Mesenchymal stem cell (in vitro differentiated cells and primary cell): ENCODE measurements at regions not wholly inside any gene's neighbourhood (a gene's known extent, or its start where the extent isn't known, plus 50 kb on each side); places are given as distances from the start of the nearest gene placed in this dataset.
A peak's percentile ranks its signal among the peaks of the same experiment; 100 is the strongest.

Experiments used
- DNase-seq: peaks from one replicate; pipeline ENCODE4 v3.0.0-alpha.2; 2013
- H2AFZ ChIP-seq: one replicate; pipeline ENCODE4 v1.6.1; 2013; ENCODE audit warnings: low read depth, mild to moderate bottlenecking, control low read depth, inconsistent platforms, low read length, moderate library complexity
- H2AK5ac ChIP-seq: 2 replicates; pipeline ENCODE4 v1.6.1; 2013; ENCODE audit warnings: low read length, moderate library complexity, mild to moderate bottlenecking, inconsistent platforms; ENCODE audit not compliant: severe bottlenecking
- H2BK120ac ChIP-seq: one replicate; pipeline ENCODE4 v1.6.1; 2013; ENCODE audit warnings: low read depth, mild to moderate bottlenecking, inconsistent platforms, low read length, moderate library complexity
- H2BK12ac ChIP-seq, 2 experiments: one replicate each; pipeline ENCODE4 v1.6.1; 2013; ENCODE audit warnings: inconsistent platforms in 2 of 2, low read length in 2 of 2, mild to moderate bottlenecking in 2 of 2, moderate library complexity in 2 of 2, control low read depth in 1 of 2
- H2BK15ac ChIP-seq: one replicate; pipeline ENCODE4 v1.6.1; 2013; ENCODE audit warnings: mild to moderate bottlenecking, low read depth, inconsistent platforms; ENCODE audit not compliant: poor library complexity, severe bottlenecking
- H2BK5ac ChIP-seq: 2 replicates; pipeline ENCODE4 v1.6.1; 2013; ENCODE audit warnings: low read depth, mild to moderate bottlenecking, low read length, control low read depth, inconsistent platforms; ENCODE audit not compliant: poor library complexity, severe bottlenecking
- H3K14ac ChIP-seq, 2 experiments: one replicate each; pipeline ENCODE4 v1.6.1; 2013; ENCODE audit warnings: inconsistent platforms in 2 of 2, low read length in 2 of 2, control low read depth in 1 of 2, mild to moderate bottlenecking in 1 of 2, moderate library complexity in 1 of 2
- H3K18ac ChIP-seq, 2 experiments: one replicate each; pipeline ENCODE4 v1.6.1; 2013; ENCODE audit warnings: inconsistent platforms in 2 of 2, low read length in 2 of 2, control low read depth in 1 of 2, low read depth in 1 of 2, mild to moderate bottlenecking in 1 of 2
- H3K23ac ChIP-seq, 2 experiments: one replicate each; pipeline ENCODE4 v1.6.1; 2013; ENCODE audit warnings: inconsistent platforms in 2 of 2, low read length in 2 of 2, mild to moderate bottlenecking in 2 of 2, moderate library complexity in 2 of 2, control low read depth in 1 of 2
- H3K27ac ChIP-seq: 2 replicates; pipeline ENCODE4 v1.5.1; 2013; ENCODE audit warnings: mild to moderate bottlenecking, moderate library complexity, low read length, control low read depth, inconsistent platforms; ENCODE audit not compliant: poor library complexity, severe bottlenecking
- H3K27me3 ChIP-seq, 2 experiments: 2 replicates each; pipeline versions ENCODE4 v1.6.1 to v1.7.0; 2013; ENCODE audit warnings: low read length in 2 of 2, mild to moderate bottlenecking in 2 of 2, moderate library complexity in 2 of 2, control low read depth in 1 of 2, inconsistent platforms in 1 of 2; ENCODE audit not compliant: control insufficient read depth in 1 of 2, insufficient read depth in 1 of 2
- H3K36me3 ChIP-seq, 2 experiments: 2 replicates each; pipeline versions ENCODE4 v1.6.1 to v1.7.0; 2013; ENCODE audit warnings: low read length in 2 of 2, control low read depth in 1 of 2, inconsistent platforms in 1 of 2, low read depth in 1 of 2, mild to moderate bottlenecking in 1 of 2; ENCODE audit not compliant: insufficient read depth in 2 of 2, control insufficient read depth in 1 of 2
- H3K4ac ChIP-seq, 2 experiments: one replicate each; pipeline ENCODE4 v1.6.1; 2013; ENCODE audit warnings: inconsistent platforms in 2 of 2, low read length in 2 of 2, mild to moderate bottlenecking in 2 of 2, moderate library complexity in 2 of 2, control low read depth in 1 of 2, low read depth in 1 of 2
- H3K4me1 ChIP-seq: 2 replicates; pipeline ENCODE4 v1.6.1; 2013; ENCODE audit warnings: low read depth, low read length, control low read depth; ENCODE audit not compliant: control insufficient read depth, insufficient read depth
- H3K4me2 ChIP-seq: 2 replicates; pipeline ENCODE4 v1.6.1; 2013; ENCODE audit warnings: low read length, mild to moderate bottlenecking, inconsistent platforms; ENCODE audit not compliant: poor library complexity, severe bottlenecking
- H3K4me3 ChIP-seq, 2 experiments: 2 replicates each; pipeline versions ENCODE4 v1.5.1 to v1.7.0; 2013; ENCODE audit warnings: low read length in 2 of 2, mild to moderate bottlenecking in 2 of 2, control low read depth in 1 of 2, low read depth in 1 of 2; ENCODE audit not compliant: insufficient read depth in 1 of 2
- H3K79me1 ChIP-seq: replicated peaks from 2 replicates; pipeline ENCODE4 v1.6.1; 2013; ENCODE audit warnings: mild to moderate bottlenecking, control low read depth, low read length, inconsistent platforms; ENCODE audit not compliant: poor library complexity, severe bottlenecking
- H3K9ac ChIP-seq: 2 replicates; pipeline ENCODE4 v1.7.0; 2013; ENCODE audit warnings: mild to moderate bottlenecking, low read length, moderate library complexity
- H3K9me3 ChIP-seq: 2 replicates; pipeline ENCODE4 v1.7.0; 2013; ENCODE audit warnings: mild to moderate bottlenecking, low read length; ENCODE audit not compliant: control insufficient read depth
- H4K8ac ChIP-seq: one replicate; pipeline ENCODE4 v1.6.1; 2013; ENCODE audit warnings: inconsistent platforms, mild to moderate bottlenecking, low read length, moderate library complexity
- H4K91ac ChIP-seq: one replicate; pipeline ENCODE4 v1.6.1; 2013; ENCODE audit warnings: mild to moderate bottlenecking, low read length, inconsistent platforms
- WGBS: methylation state at CpG from one replicate; pipeline ENCODE4 v1.1.7; 2013; ENCODE audit warnings: mixed read lengths; 5-methylcytosine and 5-hydroxymethylcytosine counted together

DNA sequence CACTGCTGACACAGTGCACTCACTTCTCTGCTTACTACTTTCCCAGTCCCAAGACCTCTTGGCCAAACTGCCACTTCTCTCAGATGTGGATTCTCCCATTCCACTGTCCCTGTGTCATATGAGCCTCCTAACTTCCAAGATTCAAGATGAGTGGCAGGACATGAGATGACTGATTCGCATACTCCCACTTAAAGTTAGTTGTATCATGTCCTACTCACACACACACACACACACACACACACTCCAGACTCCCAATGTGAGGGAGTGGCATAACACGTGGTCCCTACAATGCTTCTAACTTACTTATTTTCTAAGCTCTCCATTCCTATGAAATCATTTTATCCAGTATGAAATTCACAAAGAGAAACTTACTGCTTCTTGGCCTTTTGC is 67.0 kb upstream of the CAV2 start:
- Histone ChIP-seq H2AFZ (no peak overlapping the region), H3K36me3 (no peaks in the 10 kb centered on the region), H2AK5ac (no peak overlapping the region), H3K4me2 (no peak overlapping the region), H3K4ac (no peak overlapping the region), H4K91ac (no peak overlapping the region), H3K18ac (peak overlapping the region in 1 of 2 experiments; percentile 26), H3K9ac (no peak overlapping the region), H2BK120ac (no peak overlapping the region), H4K8ac (no peak overlapping the region), H3K27ac (no peak overlapping the region), H3K4me3 (no peak overlapping the region), H3K27me3 (no peaks in the 10 kb centered on the region), H3K9me3 (peaks cover 6% of the 10 kb centered on the region), H2BK12ac (no peak overlapping the region), H2BK5ac (no peak overlapping the region), H3K79me1 (no peaks in the 10 kb centered on the region), H3K4me1 (no peaks in the 10 kb centered on the region), H2BK15ac (no peak overlapping the region), H3K14ac (no peak overlapping the region), H3K23ac (no peak overlapping the region)
- no peak for DNase-seq
- 95% methylated on average over 2 of the region's 2 CpGs for WGBS

DNA sequence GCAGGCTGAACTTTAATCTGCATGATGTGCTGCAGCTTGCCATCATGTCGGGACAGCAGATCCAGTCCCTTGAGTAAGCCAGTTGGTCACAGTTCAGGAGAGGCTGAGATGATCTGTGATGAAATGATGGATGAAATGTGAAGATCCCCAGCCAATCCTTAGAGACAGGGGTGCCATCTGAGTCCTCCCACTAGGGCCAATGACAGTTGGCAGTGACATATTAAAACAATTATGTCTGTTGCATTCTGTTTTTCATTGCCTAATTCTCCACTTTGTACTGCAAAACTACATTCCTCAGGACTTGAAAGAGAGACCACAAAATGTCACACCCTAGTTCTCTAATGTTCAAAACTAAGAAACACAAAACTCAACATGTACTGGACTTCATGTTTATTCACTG is 66.3 kb upstream of the CAV2 start:
- no peak overlapping the region for H2BK120ac ChIP-seq

DNA sequence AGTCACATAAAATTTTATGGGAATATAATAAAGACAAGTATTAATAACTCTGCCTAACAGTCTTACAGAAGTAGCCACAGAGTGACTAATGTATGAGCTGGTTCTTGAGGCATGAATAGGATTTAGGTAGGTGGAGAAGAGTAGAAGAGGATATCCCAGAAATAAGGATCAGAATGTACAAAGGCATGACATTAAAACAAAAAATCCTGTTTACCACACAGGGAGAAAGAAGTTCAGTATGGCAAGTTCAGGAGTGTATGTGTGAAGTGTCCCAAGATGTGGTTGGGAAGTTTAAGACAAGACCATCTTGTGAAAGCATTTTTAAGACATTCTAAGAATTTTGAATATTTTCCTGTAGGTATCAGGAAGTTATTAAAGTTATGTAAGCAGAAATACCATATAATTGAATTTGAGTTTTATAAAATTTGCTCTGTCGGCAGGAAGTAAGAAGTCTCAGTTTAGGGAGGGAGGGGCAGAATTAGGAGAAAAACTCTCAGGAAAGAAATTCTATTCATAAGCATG is 64.7 kb upstream of the CAV2 start:
- DNase-seq: no peak
- H3K23ac ChIP-seq: no peak overlapping the region
- no peaks in the 10 kb centered on the region for H3K9me3 ChIP-seq
- no peak overlapping the region for H3K18ac ChIP-seq
- peak overlapping the region; percentile 64 for H3K27ac ChIP-seq
- no peak overlapping the region for H2BK12ac ChIP-seq
- no peak overlapping the region for H2AK5ac ChIP-seq
- H3K27me3 ChIP-seq: no peaks in the 10 kb centered on the region
- no peaks in the 10 kb centered on the region for H3K79me1 ChIP-seq
- H3K36me3 ChIP-seq: no peaks in the 10 kb centered on the region
- no peak overlapping the region for H4K91ac ChIP-seq
- H3K9ac ChIP-seq: peak overlapping the region; percentile 74
- H3K4me2 ChIP-seq: no peak overlapping the region
- H3K14ac ChIP-seq: no peak overlapping the region
- H4K8ac ChIP-seq: no peak overlapping the region
- no peak overlapping the region for H2BK120ac ChIP-seq
- H3K4ac ChIP-seq: no peak overlapping the region
- H3K4me1 ChIP-seq: no peaks in the 10 kb centered on the region
- H2AFZ ChIP-seq: no peak overlapping the region
- no peak overlapping the region for H2BK15ac ChIP-seq
- 91% methylated on average over 1 of the region's 1 CpG for WGBS
- H3K4me3 ChIP-seq: no peak overlapping the region
- no peak overlapping the region for H2BK5ac ChIP-seq

More for the DNA sequence above, 66.3 kb upstream of the CAV2 start:
- Histone ChIP-seq H3K23ac (no peak overlapping the region), H4K8ac (no peak overlapping the region), H3K4me1 (no peaks in the 10 kb centered on the region), H3K9ac (no peak overlapping the region), H2BK12ac (no peak overlapping the region), H3K4me2 (no peak overlapping the region), H3K4ac (no peak overlapping the region), H2BK5ac (no peak overlapping the region), H3K27me3 (no peaks in the 10 kb centered on the region), H2AFZ (no peak overlapping the region), H3K27ac (no peak overlapping the region), H3K79me1 (no peaks in the 10 kb centered on the region), H3K9me3 (peaks cover 3% of the 10 kb centered on the region), H2AK5ac (no peak overlapping the region), H3K36me3 (no peaks in the 10 kb centered on the region), H3K18ac (no peak overlapping the region), H3K14ac (no peak overlapping the region), H3K4me3 (no peak overlapping the region), H4K91ac (no peak overlapping the region), H2BK15ac (no peak overlapping the region)
- WGBS: 86% methylated on average over 1 of the region's 1 CpG
- DNase-seq: no peak

DNA sequence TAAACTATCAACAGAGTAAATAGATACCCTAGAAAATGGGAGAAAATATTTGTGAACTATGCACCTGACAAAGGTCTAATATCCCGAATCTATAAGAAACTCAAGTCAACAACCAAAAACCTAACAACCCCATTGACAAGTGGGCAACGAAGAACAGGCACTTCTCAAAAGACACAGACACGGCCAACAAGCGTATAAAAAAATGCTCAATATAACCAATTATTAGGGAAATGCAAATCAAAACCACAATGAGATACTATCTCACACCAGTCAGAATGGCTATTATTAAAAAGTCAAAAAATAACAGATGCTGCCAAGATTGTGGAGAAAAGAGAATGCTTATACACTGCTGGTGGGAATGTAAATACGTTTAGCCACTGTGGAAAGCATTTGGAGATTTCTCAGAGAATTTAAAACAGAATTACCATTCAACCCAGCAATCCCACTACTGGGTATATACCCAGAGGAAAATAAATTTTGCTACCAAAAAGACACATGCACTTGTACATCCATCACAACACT is 63.2 kb upstream of the CAV2 start:
- Histone ChIP-seq H2BK120ac (no peak overlapping the region), H4K91ac (no peak overlapping the region), H3K4me2 (no peak overlapping the region), H2AK5ac (no peak overlapping the region), H2BK15ac (no peak overlapping the region), H3K4ac (no peak overlapping the region), H3K23ac (no peak overlapping the region), H3K14ac (no peak overlapping the region), H2BK5ac (no peak overlapping the region), H3K9me3 (no peaks in the 10 kb centered on the region), H3K27me3 (no peaks in the 10 kb centered on the region), H3K4me1 (no peaks in the 10 kb centered on the region), H3K4me3 (no peak overlapping the region), H2BK12ac (no peak overlapping the region), H4K8ac (no peak overlapping the region), H3K18ac (no peak overlapping the region), H2AFZ (no peak overlapping the region), H3K9ac (no peak overlapping the region), H3K36me3 (no peaks in the 10 kb centered on the region), H3K79me1 (no peaks in the 10 kb centered on the region), H3K27ac (no peak overlapping the region)
- WGBS: 75% methylated on average over 5 of the region's 5 CpGs
- DNase-seq: no peak
